ENCODE measurements at regions not wholly inside any gene's neighbourhood (a gene's known extent, or its start where the extent isn't known, plus 50 kb on each side); places are given as distances from the start of the nearest gene placed in this dataset.

DNA sequence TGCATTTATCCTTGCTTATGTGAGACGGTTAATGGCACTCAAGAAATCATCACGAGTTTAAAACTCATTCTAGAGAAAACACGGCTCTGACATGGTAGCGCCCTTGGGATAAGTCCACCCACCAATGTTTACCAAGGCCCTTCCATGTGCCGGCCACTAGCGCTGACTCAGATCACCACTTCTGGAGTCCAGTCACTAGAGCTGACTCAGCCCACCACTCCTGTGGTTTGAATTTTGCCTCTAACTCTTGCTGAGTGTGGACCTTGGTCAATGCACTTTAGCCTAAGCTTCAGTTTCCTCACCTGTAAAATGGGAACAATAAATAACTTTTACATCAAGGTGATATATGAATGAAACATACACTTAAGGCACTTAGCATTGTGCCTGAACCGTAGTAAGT lies 358.4 kb upstream of the PROK2 start:
- Mint-ChIP-seq H3K27me3 (ENCODE audit: insufficient read depth) (peaks cover 2% of the 10 kb centered on the region), H3K27ac (no peak overlapping the region), H3K9me3 (peaks cover 5% of the 10 kb centered on the region), H3K4me3 (no peak overlapping the region), H3K4me1 (peaks cover 28% of the 10 kb centered on the region), H3K36me3 (ENCODE audit: low read depth) (no peaks in the 10 kb centered on the region)
- H3K36me3 ChIP-seq (ENCODE audit: control insufficient read depth, insufficient read depth, low read length), result no peaks in the 10 kb centered on the region
- no peak for TF ChIP-seq CTCF (conservative IDR thresholded peaks at IDR 0.05)
- no peak overlapping the region for H3K4me3 ChIP-seq (ENCODE audit: low read length)
- H3K9ac ChIP-seq (ENCODE audit: extremely low read depth, low read length, poor library complexity, severe bottlenecking), result no peak overlapping the region
- 95 to 99% methylated on average over 6 to 7 of the region's 7 CpGs for WGBS, 2 experiments (ENCODE audit: insufficient coverage in 1 of 2, insufficient read length in 1 of 2)
- no peaks in the 10 kb centered on the region for H3K27me3 ChIP-seq (ENCODE audit: control insufficient read depth, insufficient read depth, low read length, poor library complexity, severe bottlenecking)
- DNase-seq, result no peak
- H3K9me3 ChIP-seq (ENCODE audit: control insufficient read depth, low read length), result no peaks in the 10 kb centered on the region
- H3K27ac ChIP-seq (ENCODE audit: low read depth, low read length), result no peak overlapping the region
- H3K4me1 ChIP-seq (ENCODE audit: control insufficient read depth, insufficient read depth, low read length), result peaks cover 4% of the 10 kb centered on the region

GRCh38 chr3:72142028-72142427 lies 357.1 kb upstream of the PROK2 start:
- 83 to 95% methylated on average over 1 of the region's 1 CpG for WGBS, 2 experiments (ENCODE audit: insufficient coverage in 1 of 2, insufficient read length in 1 of 2)
- H3K9ac ChIP-seq (ENCODE audit: extremely low read depth, low read length, poor library complexity, severe bottlenecking), result no peak overlapping the region
- Mint-ChIP-seq H3K4me1 (peaks cover 41% of the 10 kb centered on the region), H3K36me3 (ENCODE audit: low read depth) (no peaks in the 10 kb centered on the region), H3K9me3 (no peaks in the 10 kb centered on the region), H3K27ac (no peak overlapping the region), H3K27me3 (ENCODE audit: insufficient read depth) (peaks cover 2% of the 10 kb centered on the region), H3K4me3 (no peak overlapping the region)
- H3K4me3 ChIP-seq (ENCODE audit: low read length), result no peak overlapping the region
- no peak for TF ChIP-seq CTCF (conservative IDR thresholded peaks at IDR 0.05)
- no peaks in the 10 kb centered on the region for H3K9me3 ChIP-seq (ENCODE audit: control insufficient read depth, low read length)
- peaks cover 9% of the 10 kb centered on the region for H3K4me1 ChIP-seq (ENCODE audit: control insufficient read depth, insufficient read depth, low read length)
- DNase-seq, result no peak
- H3K27ac ChIP-seq (ENCODE audit: low read depth, low read length), result no peak overlapping the region
- no peaks in the 10 kb centered on the region for H3K27me3 ChIP-seq (ENCODE audit: control insufficient read depth, insufficient read depth, low read length, poor library complexity, severe bottlenecking)
- H3K36me3 ChIP-seq (ENCODE audit: control insufficient read depth, insufficient read depth, low read length), result no peaks in the 10 kb centered on the region

DNA sequence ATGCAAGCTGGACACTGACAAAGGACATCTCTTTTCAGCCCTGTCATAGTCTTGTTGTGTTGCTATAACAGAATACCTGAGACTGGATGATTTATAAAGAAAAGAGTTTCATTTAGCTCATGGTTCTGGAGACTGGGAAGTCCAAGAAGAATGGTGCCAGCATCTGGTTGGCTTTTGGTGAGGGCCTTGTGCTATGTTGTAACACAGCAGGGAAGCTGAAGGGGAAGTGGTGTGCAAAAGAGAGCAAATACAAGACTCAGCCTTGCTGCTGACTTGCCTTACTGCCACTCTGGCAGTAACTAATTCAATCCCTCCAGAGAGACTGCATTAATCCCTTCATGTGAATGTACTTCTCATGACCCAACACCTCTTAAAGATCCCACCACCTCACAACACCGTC lies 356.3 kb upstream of the PROK2 start:
- peaks cover 12% of the 10 kb centered on the region for H3K4me1 ChIP-seq (ENCODE audit: control insufficient read depth, insufficient read depth, low read length)
- Mint-ChIP-seq H3K27ac (no peak overlapping the region), H3K4me3 (no peak overlapping the region), H3K4me1 (peaks cover 48% of the 10 kb centered on the region), H3K36me3 (ENCODE audit: low read depth) (no peaks in the 10 kb centered on the region), H3K27me3 (ENCODE audit: insufficient read depth) (peaks cover 2% of the 10 kb centered on the region), H3K9me3 (no peaks in the 10 kb centered on the region)
- H3K4me3 ChIP-seq (ENCODE audit: low read length), result no peak overlapping the region
- no peaks in the 10 kb centered on the region for H3K9me3 ChIP-seq (ENCODE audit: control insufficient read depth, low read length)
- H3K9ac ChIP-seq (ENCODE audit: extremely low read depth, low read length, poor library complexity, severe bottlenecking), result no peak overlapping the region
- 90 to 100% methylated on average over 1 of the region's 1 CpG for WGBS, 2 experiments (ENCODE audit: insufficient coverage in 1 of 2, insufficient read length in 1 of 2)
- no peaks in the 10 kb centered on the region for H3K27me3 ChIP-seq (ENCODE audit: control insufficient read depth, insufficient read depth, low read length, poor library complexity, severe bottlenecking)
- no peak for DNase-seq
- H3K27ac ChIP-seq (ENCODE audit: low read depth, low read length), result no peak overlapping the region
- TF ChIP-seq CTCF (conservative IDR thresholded peaks at IDR 0.05), result no peak
- no peaks in the 10 kb centered on the region for H3K36me3 ChIP-seq (ENCODE audit: control insufficient read depth, insufficient read depth, low read length)
